A673 (cell line): ENCODE measurements at regions not wholly inside any gene's neighbourhood (a gene's known extent, or its start where the extent isn't known, plus 50 kb on each side); places are given as distances from the start of the nearest gene placed in this dataset.

ENCODE experiments used
- BruUV-seq: library from RNA; stranded (reverse); fragments of 400-500 nt; replicated peaks from 2 replicates; lab custom pipeline; 2021; lab: Mats Ljungman, UMichigan
- CTCF ChIA-PET: fragments of 300-600 bp; sonication (Branson Sonifier 250); formaldehyde crosslinking; loops from one replicate; lab custom pipeline; 2022; ENCODE audit warnings: antibody characterized with exemption; lab: Charles Lee
- POLR2A ChIA-PET: fragments of 300-600 bp; sonication (Branson Sonifier 250); formaldehyde crosslinking; loops from one replicate; lab custom pipeline; 2022; ENCODE audit warnings: antibody characterized with exemption; ENCODE audit not compliant: low non-redundant PET; lab: Charles Lee
- DNase-seq: peaks from one replicate; pipeline ENCODE4 v3.0.0-alpha.2; 2015; ENCODE audit warnings: low spot score
- H3K27ac ChIP-seq: fragments of 200-600 bp; sonication (generic); 2 replicates; pipeline ENCODE4 v1.5.1; 2016; ENCODE audit warnings: mixed run types, low read depth, mild to moderate bottlenecking, mixed read lengths, antibody characterized with exemption, low read length; ENCODE audit not compliant: poor library complexity, severe bottlenecking
- H3K27me3 ChIP-seq: fragments of 200-600 bp; sonication (generic); replicated peaks from 2 replicates; pipeline ENCODE4 v1.6.1; 2017; ENCODE audit warnings: mixed run types, low read depth, mild to moderate bottlenecking, mixed read lengths, antibody characterized with exemption, low read length; ENCODE audit not compliant: insufficient read depth, poor library complexity
- H3K36me3 ChIP-seq: fragments of 200-600 bp; sonication (generic); 2 replicates; pipeline ENCODE4 v1.6.1; 2016; ENCODE audit warnings: mixed run types, mild to moderate bottlenecking, mixed read lengths, antibody characterized with exemption, low read length; ENCODE audit not compliant: insufficient read depth, poor library complexity, severe bottlenecking
- H3K4me1 ChIP-seq: fragments of 200-600 bp; sonication (generic); 2 replicates; pipeline ENCODE4 v1.6.1; 2017; ENCODE audit warnings: mixed run types, mild to moderate bottlenecking, mixed read lengths, antibody characterized with exemption, low read length; ENCODE audit not compliant: insufficient read depth, poor library complexity, severe bottlenecking
- H3K4me3 ChIP-seq: fragments of 200-600 bp; sonication (generic); 2 replicates; pipeline ENCODE4 v1.5.1; 2016; ENCODE audit warnings: low read depth, mixed run types, mild to moderate bottlenecking, mixed read lengths, low read length; ENCODE audit not compliant: poor library complexity, severe bottlenecking
- H3K9me3 ChIP-seq: fragments of 200-600 bp; sonication (generic); 2 replicates; pipeline ENCODE4 v1.6.1; 2016; ENCODE audit warnings: mixed run types, low read depth, mild to moderate bottlenecking, mixed read lengths, antibody characterized with exemption, low read length; ENCODE audit not compliant: poor library complexity, severe bottlenecking
- CTCF ChIP-seq: fragments of 300-800, 200-600 bp; sonication (generic); conservative IDR thresholded peaks from 2 replicates; pipeline ENCODE4 v1.5.1; 2017; ENCODE audit warnings: low read depth, mild to moderate bottlenecking, antibody characterized with exemption, low read length, moderate library complexity, mixed read lengths
- EZH2 ChIP-seq: fragments of 200-600 bp; sonication (generic); IDR thresholded peaks from 2 replicates; pipeline ENCODE4 v1.6.1; 2017; ENCODE audit warnings: borderline replicate concordance, low read depth, mild to moderate bottlenecking, mixed read lengths, antibody characterized with exemption, low read length; ENCODE audit not compliant: poor library complexity, severe bottlenecking
- intact Hi-C: fragments of 100-400 bp; cut with micrococcal nuclease; formaldehyde crosslinking; loops from one replicate; pipeline ENCODE4 v1.10.0; 2022; ENCODE audit not compliant: unreplicated experiment

GRCh38 chr3:30303770-30304169 is 302.6 kb upstream of the TGFBR2 start:
- no peak for TF ChIP-seq CTCF
- TF ChIP-seq EZH2, result no peak
- ChIA-PET CTCF (no interaction called here), POLR2A (no interaction called here)
- Histone ChIP-seq H3K9me3 (peaks cover 3% of the 10 kb centered on the region), H3K27me3 (no peaks in the 10 kb centered on the region), H3K4me3 (no peak overlapping the region), H3K27ac (no peak overlapping the region), H3K36me3 (no peaks in the 10 kb centered on the region), H3K4me1 (no peaks in the 10 kb centered on the region)
- no peak for DNase-seq
- intact Hi-C loops, result no loop called here
- no TSS peak for BruUV-seq

- H3K36me3 ChIP-seq, result no peaks in the 10 kb centered on the region
- H3K9me3 ChIP-seq, result peaks cover 3% of the 10 kb centered on the region
- TF ChIP-seq EZH2 (no peak), CTCF (no peak)
- intact Hi-C loops, result no loop called here
- DNase-seq, result no peak
- POLR2A ChIA-PET, result no interaction called here
- no TSS peak for BruUV-seq
- H3K4me3 ChIP-seq, result no peak overlapping the region
- no peak overlapping the region for H3K27ac ChIP-seq
- CTCF ChIA-PET, result no interaction called here
- H3K4me1 ChIP-seq, result no peaks in the 10 kb centered on the region
- no peaks in the 10 kb centered on the region for H3K27me3 ChIP-seq
These were observed 301.4 kb upstream of the TGFBR2 start for GRCh38 chr3:30305021-30305420.

GRCh38 chr3:30306896-30307295 is 299.5 kb upstream of the TGFBR2 start:
- intact Hi-C loops, result no loop called here
- no peaks in the 10 kb centered on the region for H3K36me3 ChIP-seq
- ChIA-PET POLR2A (no interaction called here), CTCF (no interaction called here)
- H3K27me3 ChIP-seq, result no peaks in the 10 kb centered on the region
- TF ChIP-seq CTCF (no peak), EZH2 (no peak)
- BruUV-seq, result no TSS peak
- DNase-seq, result no peak
- H3K4me1 ChIP-seq, result no peaks in the 10 kb centered on the region
- no peak overlapping the region for H3K4me3 ChIP-seq
- no peak overlapping the region for H3K27ac ChIP-seq
- peaks cover 3% of the 10 kb centered on the region for H3K9me3 ChIP-seq
